ACHN (cell line): ENCODE measurements at regions not wholly inside any gene's neighbourhood (a gene's known extent, or its start where the extent isn't known, plus 50 kb on each side); places are given as distances from the start of the nearest gene placed in this dataset.
"Not testable (repeated sequence)": the region's sequence is repeated elsewhere in the genome, so short reads cannot be mapped to it uniquely, and the experiment has no call there.

Experiments used
- DNase-seq: peaks from one replicate; pipeline ENCODE4 v3.0.0-alpha.2; 2015
- in situ Hi-C: cut with HindIII; loops from 2 replicates; pipeline ENCODE4 v1.10.0; 2017; ENCODE audit warnings: low sequenced_read_pairs, low pct_ligation_motif_present, low pct_unique_long_range_greater_than_20kb

- DNase-seq: no peak
- in situ Hi-C loops: no loop called here
Observed at GRCh38 chr13:44854313-44855060, 134.8 kb downstream of the NUFIP1 start.

- peak; percentile 36 for DNase-seq
- in situ Hi-C loops: no loop called here
Observed at GRCh38 chr13:44853641-44854040, 135.6 kb downstream of the NUFIP1 start.

GRCh38 chr13:44848920-44849676 is 140.2 kb downstream of the NUFIP1 start:
- no peak for DNase-seq
- in situ Hi-C loops: no loop called here

- in situ Hi-C loops, DNase-seq: not testable (repeated sequence)
Observed at GRCh38 chr13:44845281-44846058, 143.8 kb downstream of the NUFIP1 start.

GRCh38 chr13:44844786-44845185 is 144.5 kb downstream of the NUFIP1 start:
- no peak for DNase-seq
- in situ Hi-C loops: no loop called here

- in situ Hi-C loops: no loop called here
- no peak for DNase-seq
Observed at GRCh38 chr13:44843403-44843802, 145.9 kb downstream of the NUFIP1 start.

GRCh38 chr13:44842158-44842557 is 147.1 kb downstream of the NUFIP1 start:
- no peak for DNase-seq
- in situ Hi-C loops: no loop called here

GRCh38 chr13:44840131-44840530 is 149.1 kb downstream of the NUFIP1 start:
- in situ Hi-C loops: no loop called here
- DNase-seq: no peak

GRCh38 chr13:44837250-44837649 is 152.0 kb downstream of the NUFIP1 start:
- no peak for DNase-seq
- in situ Hi-C loops: no loop called here

GRCh38 chr13:44834404-44834803 is 154.9 kb downstream of the NUFIP1 start:
- in situ Hi-C loops: no loop called here
- DNase-seq: no peak

GRCh38 chr13:44833626-44834025 is 155.6 kb downstream of the NUFIP1 start:
- no peak for DNase-seq
- in situ Hi-C loops: no loop called here

- in situ Hi-C loops: no loop called here
- no peak for DNase-seq
Observed at GRCh38 chr13:44833139-44833538, 156.1 kb downstream of the NUFIP1 start.

GRCh38 chr13:44826591-44827350 is 162.5 kb downstream of the NUFIP1 start:
- in situ Hi-C loops: no loop called here
- DNase-seq: no peak

GRCh38 chr13:44825953-44826352 is 163.3 kb downstream of the NUFIP1 start:
- DNase-seq: no peak
- in situ Hi-C loops: no loop called here

GRCh38 chr13:44823555-44823954 is 165.7 kb downstream of the NUFIP1 start:
- DNase-seq, in situ Hi-C loops: not testable (repeated sequence)

GRCh38 chr13:44822291-44822690 is 167.0 kb downstream of the NUFIP1 start:
- no peak for DNase-seq
- in situ Hi-C loops: no loop called here

GRCh38 chr13:44819772-44820171 is 169.5 kb downstream of the NUFIP1 start:
- DNase-seq: no peak
- in situ Hi-C loops: no loop called here

GRCh38 chr13:44819245-44819644 is 170.0 kb downstream of the NUFIP1 start:
- peak; percentile 36 for DNase-seq
- in situ Hi-C loops: no loop called here

- in situ Hi-C loops: no loop called here
- DNase-seq: peak; percentile 29
Observed at GRCh38 chr13:44818428-44818827, 170.8 kb downstream of the NUFIP1 start.
